ENCODE measurements at regions not wholly inside any gene's neighbourhood (a gene's known extent, or its start where the extent isn't known, plus 50 kb on each side); places are given as distances from the start of the nearest gene placed in this dataset.
"Not testable (repeated sequence)": the region's sequence is repeated elsewhere in the genome, so short reads cannot be mapped to it uniquely, and the experiment has no call there.

DNA sequence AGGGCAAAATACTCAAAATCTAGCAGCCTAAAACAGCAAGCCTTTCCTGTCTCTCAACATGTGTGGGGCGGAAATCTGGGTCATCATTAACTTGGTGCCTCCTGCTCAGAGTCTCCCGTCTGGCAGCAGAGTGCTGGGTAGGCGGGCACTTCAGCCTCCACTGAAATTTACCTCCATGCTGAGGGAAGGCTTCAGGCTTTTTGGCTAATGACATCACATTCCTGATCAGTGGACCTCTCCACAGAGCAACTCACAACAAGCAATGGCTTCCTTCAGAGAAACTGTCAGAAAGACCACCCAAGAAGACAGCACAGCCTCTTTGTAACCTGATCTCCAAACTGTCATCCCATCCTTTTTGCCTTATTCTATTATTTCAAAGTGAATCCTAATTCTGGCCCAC, 1109.0 kb downstream of the UQCRFS1 start:
- Histone ChIP-seq H3K4me3 (ENCODE audit: extremely low read depth, insufficient read depth, low read length, poor library complexity, severe bottlenecking) (no peak overlapping the region), H3K36me3 (ENCODE audit: control insufficient read depth, insufficient read depth, low read length) (no peaks in the 10 kb centered on the region), H3K27ac (ENCODE audit: low read depth, low read length, severe bottlenecking) (no peak overlapping the region), H3K4me1 (ENCODE audit: control insufficient read depth, insufficient read depth, low read length, poor library complexity, severe bottlenecking) (peaks cover 3% of the 10 kb centered on the region), H3K9me3 (ENCODE audit: control insufficient read depth, low read length) (peaks cover 4% of the 10 kb centered on the region)
- 47 to 63% methylated on average over 2 of the region's 3 CpGs for WGBS, 2 experiments (ENCODE audit: insufficient coverage in 2 of 2)

GRCh38 chr19:28084659-28085157, 1128.2 kb downstream of the UQCRFS1 start:
- H3K36me3 ChIP-seq (ENCODE audit: control insufficient read depth, insufficient read depth, low read length); H3K4me1 ChIP-seq (ENCODE audit: control insufficient read depth, insufficient read depth, low read length, poor library complexity, severe bottlenecking); H3K4me3 ChIP-seq (ENCODE audit: extremely low read depth, insufficient read depth, low read length, poor library complexity, severe bottlenecking); H3K9me3 ChIP-seq (ENCODE audit: control insufficient read depth, low read length); H3K27ac ChIP-seq (ENCODE audit: low read depth, low read length, severe bottlenecking): not testable (repeated sequence)
- WGBS, 2 experiments (ENCODE audit: insufficient coverage in 2 of 2): no CpG with 5 or more reads among the region's 1 CpG

- Histone ChIP-seq H3K4me3 (ENCODE audit: extremely low read depth, insufficient read depth, low read length, poor library complexity, severe bottlenecking) (no peak overlapping the region), H3K27ac (ENCODE audit: low read depth, low read length, severe bottlenecking) (no peak overlapping the region), H3K36me3 (ENCODE audit: control insufficient read depth, insufficient read depth, low read length) (peaks cover 3% of the 10 kb centered on the region), H3K9me3 (ENCODE audit: control insufficient read depth, low read length) (peaks cover 4% of the 10 kb centered on the region), H3K4me1 (ENCODE audit: control insufficient read depth, insufficient read depth, low read length, poor library complexity, severe bottlenecking) (no peaks in the 10 kb centered on the region)
- 63 to 100% methylated on average over 1 to 2 of the region's 4 CpGs for WGBS, 2 experiments (ENCODE audit: insufficient coverage in 2 of 2)
These were observed 1136.3 kb downstream of the UQCRFS1 start for GRCh38 chr19:28076628-28077027.

- WGBS, 2 experiments (ENCODE audit: insufficient coverage in 2 of 2): no CpG with 5 or more reads among the region's 1 CpG
- H3K4me3 ChIP-seq (ENCODE audit: extremely low read depth, insufficient read depth, low read length, poor library complexity, severe bottlenecking): no peak overlapping the region
- no peaks in the 10 kb centered on the region for H3K4me1 ChIP-seq (ENCODE audit: control insufficient read depth, insufficient read depth, low read length, poor library complexity, severe bottlenecking)
- H3K9me3 ChIP-seq (ENCODE audit: control insufficient read depth, low read length): no peaks in the 10 kb centered on the region
- no peak overlapping the region for H3K27ac ChIP-seq (ENCODE audit: low read depth, low read length, severe bottlenecking)
- peaks cover 3% of the 10 kb centered on the region for H3K36me3 ChIP-seq (ENCODE audit: control insufficient read depth, insufficient read depth, low read length)
These were observed 1137.7 kb downstream of the UQCRFS1 start for GRCh38 chr19:28075229-28075628.

- peaks cover 3% of the 10 kb centered on the region for H3K36me3 ChIP-seq (ENCODE audit: control insufficient read depth, insufficient read depth, low read length)
- no peaks in the 10 kb centered on the region for H3K4me1 ChIP-seq (ENCODE audit: control insufficient read depth, insufficient read depth, low read length, poor library complexity, severe bottlenecking)
- no peak overlapping the region for H3K4me3 ChIP-seq (ENCODE audit: extremely low read depth, insufficient read depth, low read length, poor library complexity, severe bottlenecking)
- H3K9me3 ChIP-seq (ENCODE audit: control insufficient read depth, low read length): no peaks in the 10 kb centered on the region
- WGBS, 2 experiments (ENCODE audit: insufficient coverage in 2 of 2): 68 to 79% methylated on average over 2 of the region's 2 CpGs
- no peak overlapping the region for H3K27ac ChIP-seq (ENCODE audit: low read depth, low read length, severe bottlenecking)
These were observed 1138.2 kb downstream of the UQCRFS1 start for GRCh38 chr19:28074773-28075172.

DNA sequence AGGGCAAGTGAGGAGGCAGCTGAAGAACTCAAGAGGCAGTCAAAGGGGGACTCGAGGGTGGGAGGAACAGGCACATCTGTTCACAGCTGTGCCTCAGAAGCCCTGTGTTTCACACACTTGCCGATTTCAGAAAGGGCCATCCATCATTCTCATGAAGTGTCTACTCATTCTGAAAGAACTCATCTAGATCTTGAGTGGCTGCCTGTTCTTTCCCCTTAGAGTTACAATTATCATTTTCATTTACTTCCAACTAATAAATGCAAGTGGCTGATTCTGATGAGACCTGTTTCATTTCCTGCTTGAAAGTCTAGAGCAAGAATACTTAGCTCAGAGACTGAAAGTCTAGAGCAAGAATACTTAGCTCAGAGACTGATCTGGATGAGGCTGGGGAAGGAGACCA, 1145.1 kb downstream of the UQCRFS1 start:
- Histone ChIP-seq H3K4me3 (ENCODE audit: extremely low read depth, insufficient read depth, low read length, poor library complexity, severe bottlenecking) (no peak overlapping the region), H3K27ac (ENCODE audit: low read depth, low read length, severe bottlenecking) (no peak overlapping the region), H3K36me3 (ENCODE audit: control insufficient read depth, insufficient read depth, low read length) (no peaks in the 10 kb centered on the region), H3K9me3 (ENCODE audit: control insufficient read depth, low read length) (no peaks in the 10 kb centered on the region), H3K4me1 (ENCODE audit: control insufficient read depth, insufficient read depth, low read length, poor library complexity, severe bottlenecking) (peaks cover 13% of the 10 kb centered on the region)
- WGBS, 2 experiments (ENCODE audit: insufficient coverage in 2 of 2): 78 to 83% methylated on average over 1 to 2 of the region's 2 CpGs

DNA sequence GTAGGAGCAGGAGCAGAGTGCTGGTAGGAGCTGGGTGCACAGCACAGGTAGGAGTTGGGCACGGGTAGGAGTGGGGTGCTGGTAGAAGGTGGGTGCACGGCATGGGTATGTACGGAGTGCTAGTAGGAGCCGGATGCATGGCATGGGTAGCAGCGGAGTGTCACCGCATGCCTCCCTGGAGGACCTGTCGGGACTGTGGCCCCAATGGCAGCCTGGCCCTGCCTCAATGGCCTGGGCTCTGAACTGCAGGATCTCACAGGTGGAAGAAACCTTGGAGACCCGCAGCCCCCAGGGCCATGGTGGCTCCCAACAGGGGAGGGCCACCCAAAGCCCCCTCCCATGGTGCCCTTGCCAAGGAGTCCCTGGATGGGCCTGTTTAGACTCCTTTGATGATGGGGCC, 1146.0 kb downstream of the UQCRFS1 start:
- H3K4me3 ChIP-seq (ENCODE audit: extremely low read depth, insufficient read depth, low read length, poor library complexity, severe bottlenecking): no peak overlapping the region
- H3K9me3 ChIP-seq (ENCODE audit: control insufficient read depth, low read length): no peaks in the 10 kb centered on the region
- H3K36me3 ChIP-seq (ENCODE audit: control insufficient read depth, insufficient read depth, low read length): no peaks in the 10 kb centered on the region
- WGBS, 2 experiments (ENCODE audit: insufficient coverage in 2 of 2): 94 to 97% methylated on average over 8 of the region's 8 CpGs
- H3K4me1 ChIP-seq (ENCODE audit: control insufficient read depth, insufficient read depth, low read length, poor library complexity, severe bottlenecking): peaks cover 13% of the 10 kb centered on the region
- no peak overlapping the region for H3K27ac ChIP-seq (ENCODE audit: low read depth, low read length, severe bottlenecking)

DNA sequence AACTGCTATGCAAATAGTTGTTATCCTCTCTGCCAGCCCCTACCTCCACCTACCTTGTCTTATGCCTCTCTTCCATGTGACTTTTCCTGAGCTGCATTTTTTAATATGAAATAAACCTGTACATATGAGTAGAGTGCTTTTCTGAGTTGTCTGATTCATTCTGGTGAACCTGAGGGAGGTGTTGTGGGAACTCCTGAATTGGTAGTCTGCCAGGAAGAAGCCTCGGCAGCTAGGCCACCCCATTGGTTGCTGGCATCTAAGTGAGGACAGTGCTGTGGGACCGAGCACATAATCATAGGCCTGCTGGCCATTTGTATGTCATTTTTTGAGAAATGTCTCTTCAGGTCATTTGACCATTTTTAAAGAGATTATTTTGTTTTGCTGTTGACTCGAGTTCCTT, 1146.8 kb downstream of the UQCRFS1 start:
- Histone ChIP-seq H3K4me1 (ENCODE audit: control insufficient read depth, insufficient read depth, low read length, poor library complexity, severe bottlenecking) (peaks cover 13% of the 10 kb centered on the region), H3K36me3 (ENCODE audit: control insufficient read depth, insufficient read depth, low read length) (no peaks in the 10 kb centered on the region), H3K27ac (ENCODE audit: low read depth, low read length, severe bottlenecking) (no peak overlapping the region), H3K4me3 (ENCODE audit: extremely low read depth, insufficient read depth, low read length, poor library complexity, severe bottlenecking) (peak overlapping the region; percentile 31), H3K9me3 (ENCODE audit: control insufficient read depth, low read length) (no peaks in the 10 kb centered on the region)
- WGBS, 2 experiments (ENCODE audit: insufficient coverage in 2 of 2): 100% methylated on average over 1 to 2 of the region's 3 CpGs

DNA sequence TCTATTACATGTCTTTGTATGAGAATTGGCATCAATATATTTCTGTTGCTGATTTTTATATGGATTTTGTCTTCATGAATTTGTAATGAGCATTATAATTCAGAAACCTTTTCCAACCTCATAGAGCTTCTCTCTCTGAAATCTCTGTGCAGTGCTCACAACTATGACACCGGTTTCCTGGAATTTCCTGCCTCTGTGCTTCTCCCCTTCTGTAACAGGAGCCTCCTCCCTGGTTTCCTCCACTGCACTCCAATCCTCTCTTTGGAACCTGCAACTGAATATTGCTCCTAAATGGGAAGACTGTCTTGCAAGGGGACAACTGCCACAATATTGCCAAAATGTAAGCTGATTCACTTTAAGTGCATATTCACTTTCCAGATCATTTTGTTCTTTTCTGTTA, 1147.9 kb downstream of the UQCRFS1 start:
- Histone ChIP-seq H3K9me3 (ENCODE audit: control insufficient read depth, low read length) (no peaks in the 10 kb centered on the region), H3K4me3 (ENCODE audit: extremely low read depth, insufficient read depth, low read length, poor library complexity, severe bottlenecking) (peak overlapping the region; percentile 31), H3K36me3 (ENCODE audit: control insufficient read depth, insufficient read depth, low read length) (no peaks in the 10 kb centered on the region), H3K4me1 (ENCODE audit: control insufficient read depth, insufficient read depth, low read length, poor library complexity, severe bottlenecking) (peaks cover 13% of the 10 kb centered on the region), H3K27ac (ENCODE audit: low read depth, low read length, severe bottlenecking) (peak overlapping the region; percentile 47)
- WGBS, 2 experiments (ENCODE audit: insufficient coverage in 2 of 2): 9 to 23% methylated on average over 1 of the region's 1 CpG

GRCh38 chr19:28063702-28064101, 1149.2 kb downstream of the UQCRFS1 start:
- WGBS, 2 experiments (ENCODE audit: insufficient coverage in 2 of 2): 100% methylated on average over 1 of the region's 2 CpGs
- peaks cover 13% of the 10 kb centered on the region for H3K4me1 ChIP-seq (ENCODE audit: control insufficient read depth, insufficient read depth, low read length, poor library complexity, severe bottlenecking)
- H3K36me3 ChIP-seq (ENCODE audit: control insufficient read depth, insufficient read depth, low read length): no peaks in the 10 kb centered on the region
- H3K4me3 ChIP-seq (ENCODE audit: extremely low read depth, insufficient read depth, low read length, poor library complexity, severe bottlenecking): no peak overlapping the region
- no peaks in the 10 kb centered on the region for H3K9me3 ChIP-seq (ENCODE audit: control insufficient read depth, low read length)
- H3K27ac ChIP-seq (ENCODE audit: low read depth, low read length, severe bottlenecking): no peak overlapping the region

- Histone ChIP-seq H3K36me3 (ENCODE audit: control insufficient read depth, insufficient read depth, low read length) (no peaks in the 10 kb centered on the region), H3K4me1 (ENCODE audit: control insufficient read depth, insufficient read depth, low read length, poor library complexity, severe bottlenecking) (peaks cover 13% of the 10 kb centered on the region), H3K4me3 (ENCODE audit: extremely low read depth, insufficient read depth, low read length, poor library complexity, severe bottlenecking) (no peak overlapping the region), H3K27ac (ENCODE audit: low read depth, low read length, severe bottlenecking) (no peak overlapping the region), H3K9me3 (ENCODE audit: control insufficient read depth, low read length) (no peaks in the 10 kb centered on the region)
- 89% methylated on average over 1 of the region's 1 CpG; no CpG with 5 or more reads in 1 of the 2 experiments for WGBS, 2 experiments (ENCODE audit: insufficient coverage in 2 of 2)
These were observed 1151.8 kb downstream of the UQCRFS1 start for GRCh38 chr19:28061111-28061510.

All from mesodermal cell (in vitro differentiated cells).